Loucy (cell line): ENCODE measurements at regions not wholly inside any gene's neighbourhood (a gene's known extent, or its start where the extent isn't known, plus 50 kb on each side); places are given as distances from the start of the nearest gene placed in this dataset.

Source experiments
- H2AFZ ChIP-seq: fragments of 200-600 bp; sonication (generic); 2 replicates; pipeline ENCODE4 v1.6.0; 2016; ENCODE audit warnings: antibody characterized with exemption, mild to moderate bottlenecking, low read length, moderate library complexity
- H3F3A ChIP-seq: fragments of 200-600 bp; 2 replicates; pipeline ENCODE4 v1.6.0; 2016; ENCODE audit warnings: antibody characterized with exemption, low read depth, mild to moderate bottlenecking
- H3K27me3 ChIP-seq: fragments of 200-600 bp; sonication (generic); 2 replicates; pipeline ENCODE4 v1.6.1; 2014; ENCODE audit warnings: low read length, mild to moderate bottlenecking; ENCODE audit not compliant: insufficient read depth, poor library complexity, severe bottlenecking
- H3K36me3 ChIP-seq: fragments of 200-600 bp; sonication (generic); 2 replicates; pipeline ENCODE4 v1.6.1; 2016; ENCODE audit warnings: low read length; ENCODE audit not compliant: insufficient read depth
- H3K4me1 ChIP-seq: fragments of 200-600 bp; sonication (generic); 2 replicates; pipeline ENCODE4 v1.5.1; 2014; ENCODE audit warnings: low read length, mild to moderate bottlenecking; ENCODE audit not compliant: insufficient read depth, poor library complexity, severe bottlenecking
- H3K4me2 ChIP-seq: fragments of 200-600 bp; sonication (generic); 2 replicates; pipeline ENCODE4 v1.6.0; 2014; ENCODE audit warnings: antibody characterized with exemption, low read length, low read depth, mild to moderate bottlenecking; ENCODE audit not compliant: poor library complexity, severe bottlenecking
- H3K4me3 ChIP-seq: fragments of 200-600 bp; sonication (generic); 2 replicates; pipeline ENCODE4 v1.5.1; 2014; ENCODE audit warnings: low read length, mild to moderate bottlenecking, mixed read lengths; ENCODE audit not compliant: poor library complexity, severe bottlenecking
- H3K79me2 ChIP-seq: fragments of 200-600 bp; sonication (generic); 2 replicates; pipeline ENCODE4 v1.6.1; 2014; ENCODE audit warnings: low read length; ENCODE audit not compliant: insufficient read depth
- H3K9ac ChIP-seq: fragments of 200-600 bp; sonication (generic); 2 replicates; pipeline ENCODE4 v1.6.0; 2014; ENCODE audit warnings: mild to moderate bottlenecking, low read depth, low read length, moderate library complexity; ENCODE audit not compliant: poor library complexity, severe bottlenecking
- H3K9me2 ChIP-seq: fragments of 200-600 bp; sonication (generic); replicated peaks from 2 replicates; pipeline ENCODE4 v1.6.1; 2016; ENCODE audit warnings: low read depth, low read length, mixed read lengths
- H3K9me3 ChIP-seq: fragments of 200-600 bp; sonication (generic); 2 replicates; pipeline ENCODE4 v1.6.1; 2014; ENCODE audit warnings: mild to moderate bottlenecking, antibody characterized with exemption, low read length, low read depth; ENCODE audit not compliant: insufficient read depth
- H4K20me1 ChIP-seq: fragments of 200-600 bp; sonication (generic); 2 replicates; pipeline ENCODE4 v1.6.0; 2014; ENCODE audit warnings: antibody characterized with exemption, low read length, mild to moderate bottlenecking; ENCODE audit not compliant: insufficient read depth, poor library complexity, severe bottlenecking
- EZH2phosphoT487 ChIP-seq: fragments of 200-600 bp; IDR thresholded peaks from 2 replicates; pipeline ENCODE4 v1.6.1; 2018; ENCODE audit warnings: antibody characterized with exemption, mild to moderate bottlenecking, moderate library complexity, borderline replicate concordance
- TF ChIP-seq, protein P1 (sequence below): fragments of 200-600 bp; sonication (generic); conservative IDR thresholded peaks from 2 replicates; pipeline ENCODE4 v1.5.1; 2014; ENCODE audit warnings: mild to moderate bottlenecking, antibody characterized with exemption, low read length

GRCh38 chr2:186918495-186918894 is 69.5 kb upstream of the ZSWIM2 start:
- no peaks in the 10 kb centered on the region for H3K27me3 ChIP-seq

GRCh38 chr2:186917866-186918265 is 68.9 kb upstream of the ZSWIM2 start:
- Histone ChIP-seq H3K9me2 (no peaks in the 10 kb centered on the region), H3K79me2 (no peaks in the 10 kb centered on the region), H3K4me1 (no peaks in the 10 kb centered on the region), H3K4me2 (no peak overlapping the region), H3K9ac (no peak overlapping the region), H3F3A (no peaks in the 10 kb centered on the region), H3K4me3 (no peak overlapping the region), H3K36me3 (no peaks in the 10 kb centered on the region), H4K20me1 (no peaks in the 10 kb centered on the region), H3K27me3 (no peaks in the 10 kb centered on the region), H2AFZ (no peak overlapping the region), H3K9me3 (no peaks in the 10 kb centered on the region)
- TF ChIP-seq EZH2phosphoT487 = no peak
- TF ChIP-seq, protein P1, sequence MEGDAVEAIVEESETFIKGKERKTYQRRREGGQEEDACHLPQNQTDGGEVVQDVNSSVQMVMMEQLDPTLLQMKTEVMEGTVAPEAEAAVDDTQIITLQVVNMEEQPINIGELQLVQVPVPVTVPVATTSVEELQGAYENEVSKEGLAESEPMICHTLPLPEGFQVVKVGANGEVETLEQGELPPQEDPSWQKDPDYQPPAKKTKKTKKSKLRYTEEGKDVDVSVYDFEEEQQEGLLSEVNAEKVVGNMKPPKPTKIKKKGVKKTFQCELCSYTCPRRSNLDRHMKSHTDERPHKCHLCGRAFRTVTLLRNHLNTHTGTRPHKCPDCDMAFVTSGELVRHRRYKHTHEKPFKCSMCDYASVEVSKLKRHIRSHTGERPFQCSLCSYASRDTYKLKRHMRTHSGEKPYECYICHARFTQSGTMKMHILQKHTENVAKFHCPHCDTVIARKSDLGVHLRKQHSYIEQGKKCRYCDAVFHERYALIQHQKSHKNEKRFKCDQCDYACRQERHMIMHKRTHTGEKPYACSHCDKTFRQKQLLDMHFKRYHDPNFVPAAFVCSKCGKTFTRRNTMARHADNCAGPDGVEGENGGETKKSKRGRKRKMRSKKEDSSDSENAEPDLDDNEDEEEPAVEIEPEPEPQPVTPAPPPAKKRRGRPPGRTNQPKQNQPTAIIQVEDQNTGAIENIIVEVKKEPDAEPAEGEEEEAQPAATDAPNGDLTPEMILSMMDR = no peak

More at GRCh38 chr2:186918495-186918894, 69.5 kb upstream of the ZSWIM2 start:
- no peaks in the 10 kb centered on the region for H3K9me2 ChIP-seq
- H3K4me3 ChIP-seq = no peak overlapping the region
- no peak overlapping the region for H3K4me2 ChIP-seq
- no peaks in the 10 kb centered on the region for H3K9me3 ChIP-seq
- no peaks in the 10 kb centered on the region for H3K79me2 ChIP-seq
- no peaks in the 10 kb centered on the region for H3K4me1 ChIP-seq
- no peak overlapping the region for H3K9ac ChIP-seq
- no peaks in the 10 kb centered on the region for H3K36me3 ChIP-seq
- no peaks in the 10 kb centered on the region for H3F3A ChIP-seq
- no peak overlapping the region for H2AFZ ChIP-seq
- TF ChIP-seq, protein P1 = no peak
- no peak for TF ChIP-seq EZH2phosphoT487
- no peaks in the 10 kb centered on the region for H4K20me1 ChIP-seq

GRCh38 chr2:186913870-186914269 is 64.9 kb upstream of the ZSWIM2 start:
- no peak overlapping the region for H3K9ac ChIP-seq
- H3K79me2 ChIP-seq = no peaks in the 10 kb centered on the region
- peaks cover 15% of the 10 kb centered on the region for H3K4me1 ChIP-seq
- no peaks in the 10 kb centered on the region for H3K9me2 ChIP-seq
- TF ChIP-seq, protein P1 = no peak
- no peak for TF ChIP-seq EZH2phosphoT487
- no peaks in the 10 kb centered on the region for H4K20me1 ChIP-seq
- no peaks in the 10 kb centered on the region for H3K9me3 ChIP-seq
- no peak overlapping the region for H2AFZ ChIP-seq
- H3F3A ChIP-seq = no peaks in the 10 kb centered on the region
- H3K36me3 ChIP-seq = no peaks in the 10 kb centered on the region
- H3K4me3 ChIP-seq = no peak overlapping the region
- H3K4me2 ChIP-seq = no peak overlapping the region
- no peaks in the 10 kb centered on the region for H3K27me3 ChIP-seq
